HG03565 (cell line): ENCODE measurements at regions not wholly inside any gene's neighbourhood (a gene's known extent, or its start where the extent isn't known, plus 50 kb on each side); places are given as distances from the start of the nearest gene placed in this dataset.
"Not testable (repeated sequence)": the region's sequence is repeated elsewhere in the genome, so short reads cannot be mapped to it uniquely, and the experiment has no call there.

Experiments used
- ATAC-seq: cut with Tn5 transposase; IDR thresholded peaks from one replicate; pipeline ENCODE4 v1.9.1; 2021; ENCODE audit warnings: mild to moderate bottlenecking, moderate library complexity; ENCODE audit not compliant: unreplicated experiment

DNA sequence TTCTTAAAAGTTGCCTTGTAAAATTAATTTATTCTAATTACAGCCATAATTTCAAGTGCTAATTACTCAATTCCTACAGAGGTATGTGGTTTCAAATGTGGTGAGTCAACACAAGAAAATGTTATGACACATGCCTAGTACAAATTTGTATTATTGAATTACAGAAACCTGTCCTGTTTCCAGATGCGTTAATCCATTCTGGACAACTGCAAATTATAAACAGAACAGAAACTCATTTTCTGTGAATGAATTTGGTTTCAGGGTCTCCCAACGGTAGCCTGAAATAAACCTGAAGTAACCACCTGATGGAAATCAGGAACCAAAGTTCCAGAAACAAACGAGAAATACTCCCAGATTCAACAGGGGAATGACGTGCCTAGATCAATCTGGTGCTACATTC, 328.6 kb upstream of the F9 start:
- no peak for ATAC-seq

GRCh38 chrX:139200793-139201192, 329.7 kb upstream of the F9 start:
- ATAC-seq, result no peak

- ATAC-seq, result no peak
These were observed 330.2 kb upstream of the F9 start for GRCh38 chrX:139200346-139200745.

GRCh38 chrX:139199933-139200332, 330.6 kb upstream of the F9 start:
- ATAC-seq, result no peak

DNA sequence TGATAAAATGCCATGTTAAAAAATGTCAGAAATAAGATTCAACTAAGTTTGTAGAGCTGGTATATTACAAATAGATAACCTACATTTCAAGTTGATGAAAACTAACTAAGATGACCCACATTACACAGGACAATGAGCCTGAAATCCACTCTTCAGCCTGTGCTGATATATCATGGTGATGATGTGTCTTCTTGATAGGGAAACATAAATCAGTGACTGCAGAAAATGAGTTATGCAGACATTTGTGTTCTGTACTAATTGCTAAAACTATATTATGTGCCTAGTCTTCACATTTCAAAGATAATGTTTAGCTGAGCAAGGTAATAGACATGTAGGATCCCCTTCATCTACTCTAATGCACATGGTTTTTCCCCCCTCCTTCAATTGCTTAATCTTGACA, 331.6 kb upstream of the F9 start:
- no peak for ATAC-seq

DNA sequence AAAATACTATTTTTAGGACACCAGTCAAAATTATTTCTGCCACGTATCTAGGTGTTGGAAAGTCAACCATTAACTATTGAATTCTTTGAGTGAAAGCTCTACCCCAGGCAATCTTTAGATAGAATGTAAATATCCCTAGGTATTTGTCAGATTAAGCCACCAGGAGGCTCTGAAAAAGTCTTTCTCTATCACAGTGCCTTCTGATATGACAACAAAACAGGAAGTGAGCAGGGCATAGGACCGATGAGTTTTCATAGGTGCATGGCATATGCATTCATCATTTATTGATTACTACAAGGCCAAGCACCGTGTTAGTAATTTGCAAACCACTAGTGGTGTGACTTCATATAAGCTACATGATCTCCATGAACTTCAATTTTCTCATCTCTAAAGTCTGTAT, 333.6 kb upstream of the F9 start:
- ATAC-seq, result no peak

- no peak for ATAC-seq
These were observed 335.8 kb upstream of the F9 start for GRCh38 chrX:139194571-139195280.

GRCh38 chrX:139192386-139192961, 338.1 kb upstream of the F9 start:
- ATAC-seq, result no peak

GRCh38 chrX:139191746-139192385, 338.7 kb upstream of the F9 start:
- ATAC-seq, result no peak

DNA sequence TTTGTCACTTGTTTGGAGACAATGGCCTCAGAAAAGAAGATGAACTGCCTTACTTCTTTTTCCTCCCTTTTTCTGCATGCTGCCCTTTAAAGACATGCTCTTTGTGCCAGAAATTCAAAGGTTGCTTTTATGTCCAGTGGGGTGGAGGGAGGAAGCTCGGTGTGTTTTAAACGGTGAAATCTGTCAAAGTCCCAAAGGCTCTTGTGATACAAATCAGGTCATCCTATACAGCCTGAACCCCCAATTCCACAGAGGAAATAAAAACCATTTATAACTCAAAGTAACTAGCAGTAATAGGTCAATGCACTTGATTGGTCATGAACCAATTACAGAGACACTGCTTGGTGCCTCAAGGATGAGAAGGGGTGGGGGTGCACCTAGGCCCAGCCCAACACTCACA, 339.3 kb upstream of the F9 start:
- ATAC-seq, result no peak

DNA sequence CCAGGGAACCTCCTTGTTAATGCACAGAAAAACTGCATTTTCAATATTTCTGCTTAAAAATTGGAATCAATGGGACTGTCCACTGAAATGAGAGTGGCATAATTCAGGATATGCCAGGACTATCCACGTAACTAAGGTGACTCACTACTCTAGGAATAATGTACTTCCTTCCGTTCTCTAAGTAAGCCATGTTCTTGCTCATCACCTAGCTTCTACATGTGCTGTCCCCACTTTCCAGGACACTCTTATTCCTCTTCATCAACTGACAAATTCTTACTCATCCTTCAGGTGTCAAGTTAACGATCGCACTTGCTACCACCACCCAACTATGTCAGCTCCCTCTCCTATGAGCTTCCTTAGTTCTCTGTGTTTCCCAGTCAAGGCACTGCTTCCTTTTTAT, 342.8 kb upstream of the F9 start:
- no peak for ATAC-seq

- no peak for ATAC-seq
These were observed 343.5 kb upstream of the F9 start for GRCh38 chrX:139186991-139187390.

GRCh38 chrX:139179592-139179991, 350.9 kb upstream of the F9 start:
- peak; percentile 51 for ATAC-seq

DNA sequence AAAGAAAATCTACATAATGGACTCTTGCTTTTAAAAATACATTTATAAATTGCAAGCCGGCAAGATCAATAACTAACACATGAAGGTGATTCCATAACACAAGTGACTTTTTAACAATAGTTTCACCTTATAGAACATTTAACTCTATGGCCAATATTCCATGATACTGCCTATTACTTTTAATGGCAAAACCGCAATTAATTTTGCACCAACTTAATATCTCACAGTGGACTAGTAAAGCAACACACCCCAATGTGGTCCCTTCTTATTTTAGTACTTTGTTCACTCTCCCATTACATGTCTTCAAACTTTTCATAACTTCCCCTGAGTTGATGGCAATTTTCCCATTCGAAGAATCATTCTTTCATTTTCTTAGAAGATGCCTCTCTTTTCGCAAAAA, 351.6 kb upstream of the F9 start:
- no peak for ATAC-seq

DNA sequence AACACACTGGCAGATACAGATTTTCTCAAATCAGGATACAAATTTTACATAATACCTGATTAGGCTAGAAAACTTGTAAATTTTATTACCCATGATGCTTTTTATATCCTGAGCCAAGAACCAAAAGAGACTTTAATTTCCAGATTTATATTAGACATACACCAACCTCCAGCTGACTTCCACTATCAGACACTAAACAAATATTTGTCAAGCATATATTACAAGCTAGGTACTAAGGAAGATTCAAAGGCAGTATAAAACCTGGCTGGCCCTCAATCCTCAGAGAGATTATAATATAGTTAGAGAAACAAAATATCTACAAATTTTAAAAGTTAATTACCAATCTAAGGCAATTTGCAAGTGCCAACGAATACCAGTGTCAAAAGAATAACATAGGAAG, 357.8 kb upstream of the F9 start:
- ATAC-seq, result no peak

GRCh38 chrX:139170526-139171173, 359.9 kb upstream of the F9 start:
- ATAC-seq, result no peak

GRCh38 chrX:139167282-139167681, 363.3 kb upstream of the F9 start:
- ATAC-seq, result no peak

GRCh38 chrX:139158256-139158655, 372.3 kb upstream of the F9 start:
- ATAC-seq, result no peak

- no peak for ATAC-seq
These were observed 374.2 kb upstream of the F9 start for GRCh38 chrX:139156356-139156755.

DNA sequence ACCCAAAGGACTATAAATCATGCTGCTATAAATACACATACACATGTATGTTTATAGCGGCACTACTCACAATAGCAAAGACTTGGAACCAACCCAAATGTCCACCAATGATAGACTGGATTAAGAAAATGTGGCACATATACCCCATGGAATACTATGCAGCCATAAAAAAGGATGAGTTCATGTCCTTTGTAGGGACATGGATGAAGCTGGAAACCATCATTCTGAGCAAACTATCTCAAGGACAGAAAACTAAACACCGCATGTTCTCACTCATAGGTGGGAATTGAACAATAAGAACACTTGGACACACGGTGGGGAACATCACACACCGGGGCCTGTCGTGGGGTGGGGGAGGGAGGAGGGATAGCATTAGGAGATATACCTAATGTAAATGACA, 383.9 kb upstream of the F9 start:
- ATAC-seq, result not testable (repeated sequence)

DNA sequence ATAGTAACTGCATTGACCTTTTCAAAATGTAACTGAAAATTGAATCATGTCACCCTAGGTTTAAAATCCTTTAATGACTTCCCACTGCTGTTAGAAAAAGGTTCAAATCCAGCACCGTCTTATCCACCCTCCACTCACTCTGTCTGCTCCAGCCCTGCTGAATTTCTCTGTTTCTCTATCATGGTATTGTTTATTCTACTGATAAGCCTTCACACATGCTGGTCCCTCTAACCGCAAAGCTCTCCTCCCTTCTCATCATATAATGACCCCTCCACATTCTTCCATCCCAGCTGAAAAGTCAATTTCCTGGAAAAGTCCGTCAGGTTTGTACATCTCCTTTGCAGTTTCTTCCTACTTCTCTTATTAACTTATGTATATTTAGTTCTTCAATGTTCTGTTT, 389.2 kb upstream of the F9 start:
- ATAC-seq, result no peak

DNA sequence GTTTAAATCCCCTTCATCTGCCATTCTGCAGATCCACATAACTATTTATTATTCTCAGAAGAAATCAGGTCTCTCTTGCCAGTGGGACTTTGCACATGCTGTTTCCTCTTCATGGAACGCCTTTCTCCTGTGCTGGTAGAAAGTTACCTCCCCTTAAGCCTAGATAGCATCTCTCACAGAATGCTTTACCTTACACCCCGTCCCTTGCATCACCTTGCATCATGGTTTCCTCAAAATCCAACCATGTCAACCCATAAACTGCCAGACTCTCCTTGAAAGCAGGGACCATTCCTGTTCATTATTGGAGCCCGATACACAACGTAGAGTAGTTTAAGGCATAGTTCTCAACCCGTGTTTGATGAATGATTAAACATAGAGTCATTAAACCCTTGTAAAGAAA, 396.2 kb upstream of the F9 start:
- no peak for ATAC-seq
